HT1080 (cell line): ENCODE measurements at regions not wholly inside any gene's neighbourhood (a gene's known extent, or its start where the extent isn't known, plus 50 kb on each side); places are given as distances from the start of the nearest gene placed in this dataset.
"Not testable (repeated sequence)": the region's sequence is repeated elsewhere in the genome, so short reads cannot be mapped to it uniquely, and the experiment has no call there.

ENCODE experiments used
- DNase-seq: peaks from one replicate; pipeline ENCODE4 v3.0.0-alpha.2; 2015; ENCODE audit warnings: low read depth

- no peak for DNase-seq
These were observed 144.4 kb upstream of the PRICKLE1 start for GRCh38 chr12:42733911-42734310.

DNA sequence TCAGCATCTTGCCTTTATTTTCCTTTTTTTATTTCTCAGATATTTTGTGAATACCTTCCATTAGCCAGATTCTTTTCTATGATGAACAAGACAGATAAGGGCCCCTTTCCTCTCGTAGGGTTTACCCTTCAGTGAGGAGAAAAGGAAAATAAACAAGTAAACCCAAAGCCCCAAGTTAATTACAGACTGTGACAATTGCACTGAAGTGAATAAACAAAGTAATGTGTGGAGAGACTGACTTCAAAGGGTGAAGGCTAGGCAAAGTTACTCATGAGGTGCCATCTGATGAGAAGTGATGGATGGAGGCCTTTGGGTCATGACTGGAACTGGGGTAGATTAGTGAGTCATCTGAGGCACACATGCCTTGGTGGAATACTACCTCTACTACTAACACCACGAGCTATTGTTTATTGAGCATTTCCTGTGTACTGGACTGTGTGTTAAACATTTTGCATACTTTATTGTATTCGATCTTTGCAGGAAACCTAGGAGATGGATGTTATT lies 143.4 kb upstream of the PRICKLE1 start:
- no peak for DNase-seq

DNA sequence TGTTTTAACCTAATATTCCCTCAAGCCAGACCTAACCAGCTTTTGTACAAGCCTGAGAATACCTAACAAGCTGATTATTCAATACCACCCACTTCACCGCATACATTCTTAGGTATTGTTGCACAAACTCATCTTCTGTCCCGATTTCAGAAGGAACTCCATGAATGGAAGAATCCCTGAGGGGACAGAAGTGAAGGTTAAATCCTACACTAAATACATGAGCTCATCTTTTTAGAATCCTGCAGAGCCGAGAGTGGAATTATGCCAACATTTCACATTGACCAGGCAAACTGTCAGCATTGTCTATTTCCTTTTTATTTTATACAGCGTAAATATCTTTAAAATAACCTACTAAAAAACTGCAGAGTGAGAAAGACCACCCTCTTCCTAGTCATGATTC lies 140.7 kb upstream of the PRICKLE1 start:
- no peak for DNase-seq

DNA sequence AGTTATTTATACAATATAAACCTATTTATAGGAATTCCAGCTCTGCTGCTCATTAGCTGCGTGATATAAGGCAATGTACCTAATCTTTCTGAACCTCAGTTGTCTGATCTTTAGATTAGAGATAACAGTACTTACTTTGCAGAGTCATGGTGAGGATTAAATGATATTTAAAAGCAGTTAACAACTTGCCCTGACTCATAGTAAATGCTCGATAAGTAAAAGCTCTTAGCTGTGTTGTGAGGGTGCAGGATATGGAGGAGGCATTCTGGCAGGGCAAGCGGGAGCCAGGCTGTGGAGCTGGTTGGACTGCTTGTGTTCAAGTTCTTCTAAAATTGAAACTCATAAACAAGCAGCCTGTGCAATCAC lies 140.0 kb upstream of the PRICKLE1 start:
- no peak for DNase-seq

DNA sequence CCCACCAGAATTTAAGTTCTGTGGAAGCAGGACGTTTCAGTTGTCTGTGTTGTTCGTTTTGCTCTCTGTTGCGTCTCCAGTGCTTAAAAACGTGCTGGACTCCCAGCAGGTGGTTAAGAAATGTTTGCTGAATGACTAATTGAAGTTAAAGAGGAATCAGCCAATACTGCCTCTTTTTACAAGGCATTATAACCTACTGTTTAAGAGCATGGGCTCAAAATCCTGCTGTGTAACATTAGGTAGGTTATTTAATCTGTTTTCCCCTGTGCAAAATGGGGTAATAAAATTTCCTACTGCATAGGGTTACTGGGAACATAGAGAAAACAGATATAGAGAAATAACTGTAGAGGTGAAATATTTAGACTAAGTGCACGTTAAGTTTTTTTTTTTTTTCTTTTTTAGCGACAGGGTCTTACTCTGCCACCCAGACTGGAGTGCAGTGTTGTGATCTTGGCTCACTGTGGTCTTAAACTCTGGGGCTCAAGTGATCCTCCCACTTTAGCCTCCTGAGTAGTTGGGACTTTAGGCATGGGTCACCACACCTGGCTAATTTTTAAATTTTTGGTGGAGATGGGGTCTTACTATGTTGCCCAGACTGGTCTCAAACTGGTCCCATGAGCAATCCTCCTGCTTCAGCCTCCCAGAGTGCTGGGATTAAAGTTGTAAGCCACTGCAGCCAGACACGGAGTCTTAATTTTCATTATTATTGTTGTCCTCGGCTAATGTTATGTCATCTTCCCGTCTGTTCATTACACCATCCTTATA lies 139.4 kb upstream of the PRICKLE1 start:
- DNase-seq: no peak

- no peak for DNase-seq
These were observed 138.7 kb upstream of the PRICKLE1 start for GRCh38 chr12:42728287-42728686.

- peak; percentile 57 for DNase-seq
These were observed 136.3 kb upstream of the PRICKLE1 start for GRCh38 chr12:42725809-42726208.

DNA sequence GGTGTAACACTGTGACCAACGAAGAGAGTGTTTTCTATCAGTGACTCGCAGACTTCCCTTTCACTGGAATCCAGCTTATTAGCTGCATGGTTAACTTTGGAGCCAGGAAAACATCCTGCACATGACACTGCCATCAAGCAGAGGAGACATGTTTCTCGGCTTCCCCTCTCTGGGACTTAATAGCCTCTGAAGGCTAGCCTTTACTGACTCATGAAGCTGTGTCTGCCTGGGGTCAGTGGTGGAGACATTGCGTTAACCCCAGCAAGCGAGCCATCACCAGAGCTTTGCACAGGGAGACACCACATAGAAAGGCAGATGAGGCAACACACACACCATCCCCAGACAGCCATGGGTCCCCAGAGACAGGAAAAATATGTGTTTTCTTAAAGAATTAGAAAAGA lies 126.9 kb upstream of the PRICKLE1 start:
- DNase-seq: no peak

- DNase-seq: not testable (repeated sequence)
These were observed 124.0 kb upstream of the PRICKLE1 start for GRCh38 chr12:42713566-42713965.

DNA sequence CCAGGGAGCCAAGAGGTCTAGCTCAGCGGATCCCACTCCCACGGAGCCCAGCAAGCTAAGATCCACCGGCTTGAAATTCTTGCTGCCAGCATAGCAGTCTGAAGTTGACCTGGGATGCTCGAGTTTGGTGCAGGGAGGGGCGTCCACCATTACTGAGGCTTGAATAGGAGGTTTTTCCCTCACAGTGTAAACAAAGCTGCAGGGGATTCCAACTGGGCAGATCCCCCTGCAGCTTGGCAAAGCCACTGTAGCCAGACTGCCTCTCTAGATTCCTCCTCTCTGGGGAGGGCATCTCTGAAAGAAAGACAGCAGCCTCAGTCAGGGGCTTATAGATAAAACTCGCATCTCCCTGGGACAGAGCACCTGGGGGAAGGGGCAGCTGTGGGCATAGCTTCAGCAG lies 118.8 kb upstream of the PRICKLE1 start:
- DNase-seq: not testable (repeated sequence)

- DNase-seq: no peak
These were observed 118.0 kb upstream of the PRICKLE1 start for GRCh38 chr12:42707312-42708226.

DNA sequence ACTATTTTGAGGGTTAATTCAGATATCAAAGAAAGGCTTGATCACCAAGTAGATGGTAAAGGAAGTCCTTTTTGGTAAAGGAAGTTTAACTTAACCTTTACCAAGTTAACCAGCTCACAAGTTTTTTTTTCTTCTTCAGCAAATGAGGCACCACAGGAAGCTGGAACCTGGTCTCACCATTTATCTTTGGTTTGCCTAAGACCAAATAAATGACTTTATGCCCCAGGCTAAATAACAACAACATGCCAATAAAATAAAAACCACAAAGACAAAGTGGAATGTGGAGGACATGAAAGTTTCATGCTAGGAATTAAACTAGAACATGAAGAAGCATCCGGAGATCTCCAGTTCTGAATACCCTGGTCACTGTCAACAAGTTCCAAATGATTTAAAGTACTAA lies 116.8 kb upstream of the PRICKLE1 start:
- DNase-seq: no peak

DNA sequence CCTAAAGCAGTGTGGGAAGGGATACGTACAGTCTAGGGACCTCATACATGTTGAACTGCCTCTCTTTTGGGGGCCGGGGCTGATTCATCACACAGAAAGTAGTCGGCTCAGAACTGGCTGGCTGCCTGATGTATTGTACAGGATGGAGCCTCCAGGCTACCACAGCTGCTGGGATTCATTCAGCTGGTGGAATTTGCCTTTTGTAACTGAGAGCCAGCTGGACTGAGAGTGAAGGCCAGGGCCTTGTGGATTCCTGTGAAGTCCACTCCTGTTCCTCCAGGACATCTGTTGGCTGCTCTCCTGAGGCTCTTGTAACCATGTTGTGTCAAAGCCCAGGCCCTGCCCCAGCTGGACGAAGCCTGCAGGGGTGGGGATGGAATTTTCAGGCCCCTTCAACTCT lies 116.3 kb upstream of the PRICKLE1 start:
- peak; percentile 48 for DNase-seq

DNA sequence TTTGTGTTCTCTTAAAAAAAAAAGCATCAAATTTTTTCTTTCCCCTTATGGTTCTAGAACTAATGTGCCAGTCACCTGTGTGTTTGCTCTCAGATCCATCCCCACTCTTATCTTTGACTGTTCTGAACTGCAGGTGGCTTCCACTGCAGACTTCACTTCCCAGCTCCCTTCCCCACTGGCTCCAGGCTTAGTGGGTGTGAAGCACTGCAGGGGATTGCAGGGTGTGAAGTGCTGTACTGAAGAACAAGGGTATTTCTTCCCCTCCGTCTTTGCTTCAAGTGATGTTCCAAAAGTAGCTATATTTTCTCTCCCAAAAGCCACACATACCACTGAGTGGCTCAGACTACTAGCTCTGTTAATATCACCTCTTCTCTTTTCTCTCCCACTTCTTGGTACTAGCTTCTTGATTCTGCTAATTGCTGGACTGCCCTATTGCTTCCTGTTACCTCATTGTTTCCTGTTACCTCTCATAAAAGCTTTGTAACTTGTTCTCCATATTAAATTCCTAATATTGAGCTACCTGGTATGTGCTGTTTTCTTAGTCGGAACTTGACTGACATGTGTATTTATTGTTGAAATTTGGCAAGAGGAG lies 115.4 kb upstream of the PRICKLE1 start:
- no peak for DNase-seq

GRCh38 chr12:42704340-42704739 lies 114.8 kb upstream of the PRICKLE1 start:
- no peak for DNase-seq

DNA sequence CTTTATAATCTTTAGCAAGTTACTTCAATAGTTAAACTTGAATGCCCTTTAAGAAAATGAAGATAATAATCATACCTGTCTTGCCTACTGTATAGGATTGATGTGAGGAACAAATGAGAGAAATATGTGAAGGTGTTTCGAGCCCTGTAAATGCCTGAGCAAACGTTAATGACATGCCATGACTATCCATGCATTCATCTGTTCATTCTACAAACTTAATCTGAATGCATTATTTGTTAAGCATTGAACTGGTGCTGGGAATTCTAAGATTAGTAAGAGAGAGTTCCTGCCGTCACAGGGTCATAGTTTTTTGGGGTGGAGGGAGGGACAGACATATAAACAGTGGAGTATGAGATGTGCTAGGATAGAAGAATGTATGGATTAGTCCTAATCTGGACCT lies 111.5 kb upstream of the PRICKLE1 start:
- no peak for DNase-seq

DNA sequence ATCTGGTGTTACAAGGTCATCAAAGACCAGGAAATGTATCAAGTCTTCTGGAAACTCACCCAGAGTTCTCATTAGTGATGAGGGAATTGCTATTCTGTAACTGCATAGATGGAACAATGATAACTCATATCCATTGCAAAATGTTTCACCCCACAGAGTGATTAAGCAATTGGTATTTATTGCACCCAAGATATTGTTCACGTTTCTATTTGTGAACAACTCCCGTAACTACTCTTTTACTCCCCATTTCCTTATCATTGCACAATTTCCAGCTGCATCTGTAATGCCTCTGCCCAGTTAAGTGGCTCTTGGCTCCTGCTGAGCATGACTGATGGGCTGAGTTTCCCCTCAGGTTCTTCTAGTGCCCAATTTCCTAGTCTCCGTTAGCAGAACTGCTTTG lies 108.7 kb upstream of the PRICKLE1 start:
- no peak for DNase-seq

DNA sequence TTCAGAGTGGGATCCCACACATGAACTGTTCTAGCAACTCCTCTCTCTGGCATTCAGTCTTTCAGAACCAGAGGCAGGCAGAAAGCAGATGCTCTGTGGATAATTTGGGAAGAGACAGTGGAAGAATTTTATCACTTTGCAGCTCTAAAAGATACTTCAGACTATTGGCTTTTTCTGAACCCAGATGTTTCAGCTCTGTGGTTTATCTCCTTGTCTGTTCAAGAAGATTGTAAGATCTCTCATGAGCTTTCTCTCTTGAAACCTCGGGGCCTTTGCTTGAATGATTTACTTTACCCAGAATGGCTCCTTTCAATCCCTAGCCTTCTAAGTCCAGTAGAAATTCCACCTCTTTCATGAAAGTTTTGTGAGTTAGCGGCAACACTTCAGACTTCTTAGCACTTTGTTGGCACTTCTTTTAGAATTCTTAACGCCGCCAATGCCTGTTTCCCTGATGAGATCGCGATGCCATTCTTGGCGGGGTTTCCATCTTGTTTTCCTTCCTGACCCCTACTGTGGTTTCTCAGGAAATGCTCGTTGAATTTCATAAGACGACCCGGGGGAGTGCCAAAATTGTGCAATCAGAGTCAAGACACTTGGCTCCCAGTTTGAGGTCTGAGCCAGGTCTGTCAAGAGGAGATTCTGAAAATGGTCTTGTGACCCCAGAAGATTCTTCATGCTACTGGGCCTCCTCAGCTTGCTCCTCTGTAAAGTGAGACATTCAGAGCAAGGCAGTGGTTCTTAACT lies 107.0 kb upstream of the PRICKLE1 start:
- DNase-seq: no peak

- peak; percentile 30 for DNase-seq
These were observed 106.0 kb upstream of the PRICKLE1 start for GRCh38 chr12:42695490-42695995.

- no peak for DNase-seq
These were observed 103.2 kb upstream of the PRICKLE1 start for GRCh38 chr12:42692749-42693148.

DNA sequence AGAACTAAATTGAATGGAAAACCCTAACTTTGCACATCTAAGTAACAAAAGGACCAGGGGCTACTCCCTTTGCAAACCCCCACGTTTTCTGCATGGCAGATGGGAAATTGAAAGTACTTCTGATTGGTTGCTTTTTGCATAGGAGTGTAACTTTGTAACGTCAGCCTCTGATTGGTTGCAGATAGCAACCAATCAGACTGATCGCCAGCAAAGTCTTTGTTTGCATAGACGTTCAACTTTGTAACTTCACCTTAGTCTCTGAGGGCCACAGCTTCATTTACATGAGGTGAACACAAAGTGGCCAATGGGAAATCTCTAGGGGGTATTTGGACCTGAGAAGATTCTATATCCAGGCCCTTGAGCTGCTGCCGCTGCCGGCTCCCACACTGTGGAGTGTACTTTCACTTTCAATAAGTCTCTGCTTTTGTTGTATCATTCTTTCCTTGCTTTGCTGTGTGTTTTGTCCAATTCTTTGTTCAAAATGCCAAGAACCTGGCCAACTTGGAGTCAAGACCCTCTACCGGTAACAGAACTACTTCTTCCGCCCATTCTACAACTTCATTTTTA lies 102.5 kb upstream of the PRICKLE1 start:
- DNase-seq: no peak
